Fibroblast of lung (primary cell): ENCODE measurements at regions not wholly inside any gene's neighbourhood (a gene's known extent, or its start where the extent isn't known, plus 50 kb on each side); places are given as distances from the start of the nearest gene placed in this dataset.

Experiments used
- DNase-seq, 2 donors: peaks; one replicate each; pipeline versions ENCODE4 v3.0.0 to v3.0.0-alpha.2; 2010; ENCODE audit warnings: low read depth in 2 of 2
- H2AFZ ChIP-seq: 2 replicates; pipeline ENCODE4 v1.5.1; 2012; ENCODE audit warnings: low read length, control low read depth, inconsistent platforms
- H3K27ac ChIP-seq: 2 replicates; pipeline ENCODE4 v1.5.1; 2011; ENCODE audit warnings: low read length, control low read depth; ENCODE audit not compliant: insufficient read depth
- H3K27me3 ChIP-seq: 2 replicates; pipeline ENCODE4 v1.5.1; 2011; ENCODE audit warnings: mild to moderate bottlenecking, low read length; ENCODE audit not compliant: control insufficient read depth, insufficient read depth
- H3K36me3 ChIP-seq: 2 replicates; pipeline ENCODE4 v1.5.1; 2011; ENCODE audit warnings: low read length; ENCODE audit not compliant: control insufficient read depth, insufficient read depth
- H3K4me1 ChIP-seq: 2 replicates; pipeline ENCODE4 v1.5.1; 2011; ENCODE audit warnings: low read length; ENCODE audit not compliant: control insufficient read depth, insufficient read depth; ENCODE audit errors: extremely low read depth
- H3K4me2 ChIP-seq: 2 replicates; pipeline ENCODE4 v1.5.1; 2011; ENCODE audit warnings: low read length, control low read depth; ENCODE audit not compliant: insufficient read depth; ENCODE audit errors: extremely low read depth
- H3K4me3 ChIP-seq, 4 experiments: fragments of 200-600 bp in 1 of 4; sonication (generic) in 1 of 4; replicated peaks in 1 of 4; 2 replicates each; pipeline ENCODE4 v1.5.1; 2011 to 2016; ENCODE audit warnings: low read length in 4 of 4, low read depth in 3 of 4, mild to moderate bottlenecking in 3 of 4, control low read depth in 2 of 4, inconsistent platforms in 1 of 4, mixed read lengths in 1 of 4; ENCODE audit not compliant: insufficient read depth in 1 of 4; ENCODE audit errors: control extremely low read depth in 1 of 4
- H3K79me2 ChIP-seq: 2 replicates; pipeline ENCODE4 v1.5.1; 2012; ENCODE audit warnings: mild to moderate bottlenecking, low read length, inconsistent platforms; ENCODE audit not compliant: control insufficient read depth, insufficient read depth
- H3K9ac ChIP-seq: 2 replicates; pipeline ENCODE4 v1.5.1; 2011; ENCODE audit warnings: mild to moderate bottlenecking, low read length, control low read depth; ENCODE audit not compliant: insufficient read depth
- H3K9me3 ChIP-seq: 2 replicates; pipeline ENCODE4 v1.5.1; 2012; ENCODE audit warnings: low read depth, low read length; ENCODE audit not compliant: control insufficient read depth, insufficient read depth
- H4K20me1 ChIP-seq: 2 replicates; pipeline ENCODE4 v1.5.1; 2011; ENCODE audit warnings: low read length; ENCODE audit not compliant: control insufficient read depth, insufficient read depth; ENCODE audit errors: extremely low read depth
- CTCF ChIP-seq, 2 donors: IDR thresholded peaks in 1 of 2; conservative IDR thresholded peaks in 1 of 2; 1 replicate in 1 of 2; 2 replicates in 1 of 2; pipeline ENCODE4 v1.5.1; 2011 to 2012; ENCODE audit warnings: low read length in 2 of 2, control low read depth in 1 of 2, inconsistent platforms in 1 of 2, low read depth in 1 of 2, mild to moderate bottlenecking in 1 of 2
- EZH2 ChIP-seq: IDR thresholded peaks from 2 replicates; pipeline ENCODE4 v1.5.1; 2012; ENCODE audit warnings: low read length, control low read depth, mild to moderate bottlenecking; ENCODE audit errors: missing control alignments

DNA sequence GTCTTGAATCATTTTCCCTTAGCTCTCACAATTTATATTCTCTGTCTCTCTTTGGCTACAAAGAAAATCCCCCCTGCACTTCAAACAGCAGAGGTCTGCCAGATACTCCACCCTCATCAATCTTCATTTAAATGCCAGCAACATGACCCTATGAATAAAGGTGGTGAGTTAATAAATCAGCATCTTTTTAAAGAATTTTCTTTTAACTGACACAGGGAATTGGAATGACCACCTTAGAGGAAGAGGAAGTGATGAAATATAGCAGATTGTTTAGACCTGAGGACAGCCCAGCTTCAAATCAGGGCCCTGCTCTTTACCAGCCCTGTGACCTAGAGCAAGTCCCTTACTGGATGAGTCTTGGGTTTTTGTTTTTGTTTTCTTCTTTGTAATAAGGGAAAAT is 223.1 kb upstream of the PAPPA start:
- Histone ChIP-seq H3K27me3 (no peaks in the 10 kb centered on the region), H3K4me3 (no peak overlapping the region), H3K36me3 (no peaks in the 10 kb centered on the region), H3K9me3 (no peaks in the 10 kb centered on the region), H4K20me1 (no peaks in the 10 kb centered on the region), H3K27ac (no peak overlapping the region), H3K9ac (no peak overlapping the region), H3K79me2 (no peaks in the 10 kb centered on the region), H3K4me1 (no peaks in the 10 kb centered on the region), H2AFZ (no peak overlapping the region), H3K4me2 (no peak overlapping the region)
- peak in 1 of 2 donors; percentile 62 for DNase-seq
- no peak for TF ChIP-seq CTCF (conservative IDR thresholded peaks at IDR 0.05 in 1 of 2, IDR thresholded peaks at IDR 0.05 in 1 of 2; ENCODE audit: low read depth in 1 of 2, low read length in 2 of 2)

DNA sequence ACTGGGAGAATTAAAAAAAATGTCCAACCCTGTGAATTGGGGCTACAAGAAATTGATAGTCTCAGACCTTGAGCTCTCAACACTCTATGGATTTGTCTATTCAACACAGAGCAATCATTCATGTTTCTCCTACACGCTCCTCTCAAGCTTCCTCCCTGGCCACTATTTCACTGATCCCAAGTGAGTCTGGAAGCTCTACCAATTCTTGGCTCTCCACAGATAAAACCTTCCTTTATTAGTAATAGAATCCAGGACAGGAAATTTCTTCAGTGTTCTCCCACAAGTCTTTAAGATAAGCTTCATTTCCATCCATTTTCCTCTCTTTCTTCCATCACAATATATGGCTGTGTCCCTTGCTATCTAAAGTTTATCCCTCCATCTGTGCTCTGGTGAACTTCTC is 215.1 kb upstream of the PAPPA start:
- H3K9me3 ChIP-seq: no peaks in the 10 kb centered on the region
- no peaks in the 10 kb centered on the region for H3K27me3 ChIP-seq
- H3K4me2 ChIP-seq: no peak overlapping the region
- H3K36me3 ChIP-seq: no peaks in the 10 kb centered on the region
- peak overlapping the region; percentile 22 for H3K27ac ChIP-seq
- no peak for DNase-seq
- H3K9ac ChIP-seq: no peak overlapping the region
- H3K4me3 ChIP-seq: no peak overlapping the region
- H3K79me2 ChIP-seq: no peaks in the 10 kb centered on the region
- no peak overlapping the region for H2AFZ ChIP-seq
- H3K4me1 ChIP-seq: peaks cover 14% of the 10 kb centered on the region
- TF ChIP-seq EZH2 (no peak), CTCF (conservative IDR thresholded peaks at IDR 0.05 in 1 of 2, IDR thresholded peaks at IDR 0.05 in 1 of 2; ENCODE audit: low read depth in 1 of 2, low read length in 2 of 2) (no peak)
- no peaks in the 10 kb centered on the region for H4K20me1 ChIP-seq

DNA sequence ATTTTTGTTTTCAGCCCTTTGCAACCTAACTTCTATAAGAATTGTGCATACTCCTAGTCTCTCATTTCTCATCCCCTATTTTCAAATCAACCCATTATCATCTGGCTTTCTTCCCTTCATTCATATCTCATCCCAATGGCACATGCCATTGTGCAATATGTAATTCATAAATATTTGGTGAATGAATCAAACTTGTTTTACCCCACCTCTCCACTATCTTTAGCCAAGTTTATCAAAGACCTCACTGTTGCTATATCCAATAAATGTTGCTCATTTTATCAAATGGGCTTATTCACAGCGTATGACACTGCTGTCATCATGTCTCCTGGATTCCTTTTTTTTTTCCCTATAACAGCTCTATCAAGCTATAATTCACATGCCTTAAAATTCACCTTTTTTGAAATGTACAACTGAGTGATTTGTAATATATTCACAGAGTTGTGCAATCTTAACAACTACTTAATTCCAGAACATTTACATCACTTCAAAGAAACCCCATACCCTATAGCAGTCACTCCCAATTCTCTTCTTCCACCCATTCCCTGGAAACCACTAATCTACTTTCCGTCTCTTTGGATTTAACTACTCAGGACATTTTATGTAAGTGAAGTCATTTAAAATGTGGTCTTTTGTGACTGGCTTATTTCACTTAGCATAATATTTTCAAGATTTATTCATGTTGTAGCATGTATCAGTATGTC is 214.4 kb upstream of the PAPPA start:
- Histone ChIP-seq H3K4me3 (peak overlapping the region in 1 of 4 experiments; percentile 43), H4K20me1 (no peaks in the 10 kb centered on the region), H3K9ac (no peak overlapping the region), H3K79me2 (no peaks in the 10 kb centered on the region), H3K27me3 (no peaks in the 10 kb centered on the region), H3K4me1 (peaks cover 20% of the 10 kb centered on the region), H2AFZ (no peak overlapping the region), H3K36me3 (no peaks in the 10 kb centered on the region), H3K4me2 (peak overlapping the region; percentile 52), H3K27ac (peak overlapping the region; percentile 22), H3K9me3 (no peaks in the 10 kb centered on the region)
- TF ChIP-seq CTCF (conservative IDR thresholded peaks at IDR 0.05 in 1 of 2, IDR thresholded peaks at IDR 0.05 in 1 of 2; ENCODE audit: low read depth in 1 of 2, low read length in 2 of 2) (no peak), EZH2 (no peak)
- peak; percentile 90 to 91 for DNase-seq
